H9 (cell line): ENCODE measurements at regions not wholly inside any gene's neighbourhood (a gene's known extent, or its start where the extent isn't known, plus 50 kb on each side); places are given as distances from the start of the nearest gene placed in this dataset.

Source experiments
- DNase-seq: peaks from one replicate; pipeline ENCODE4 v3.0.0-alpha.2; 2017
- H2AFZ ChIP-seq: one replicate; pipeline ENCODE4 v1.6.1; 2013; ENCODE audit warnings: mild to moderate bottlenecking, low read length, control low read depth, moderate library complexity
- H2AK5ac ChIP-seq: 2 replicates; pipeline ENCODE4 v1.6.1; 2013; ENCODE audit warnings: low read length, control low read depth, mixed read lengths; ENCODE audit not compliant: insufficient read length
- H2BK120ac ChIP-seq: one replicate; pipeline ENCODE4 v1.6.1; 2013; ENCODE audit warnings: low read depth, mild to moderate bottlenecking, low read length, control low read depth, inconsistent platforms; ENCODE audit not compliant: poor library complexity, severe bottlenecking
- H2BK12ac ChIP-seq: 2 replicates; pipeline ENCODE4 v1.6.1; 2013; ENCODE audit warnings: low read length, control low read depth, mixed read lengths, low read depth; ENCODE audit not compliant: insufficient read length
- H2BK15ac ChIP-seq: 2 replicates; pipeline ENCODE4 v1.6.1; 2013; ENCODE audit warnings: low read depth, low read length, control low read depth
- H2BK20ac ChIP-seq: one replicate; pipeline ENCODE4 v1.6.1; 2013; ENCODE audit warnings: low read depth, mild to moderate bottlenecking, low read length, control low read depth, inconsistent platforms; ENCODE audit not compliant: poor library complexity, severe bottlenecking
- H2BK5ac ChIP-seq: 2 replicates; pipeline ENCODE4 v1.6.1; 2013; ENCODE audit warnings: low read length, control low read depth, mixed read lengths; ENCODE audit not compliant: insufficient read length
- H3K14ac ChIP-seq: 2 replicates; pipeline ENCODE4 v1.6.1; 2013; ENCODE audit warnings: low read length, control low read depth; ENCODE audit not compliant: insufficient read depth
- H3K18ac ChIP-seq: 2 replicates; pipeline ENCODE4 v1.6.1; 2013; ENCODE audit warnings: low read depth, mild to moderate bottlenecking, mixed read lengths, low read length, control low read depth; ENCODE audit not compliant: insufficient read length
- H3K23ac ChIP-seq: 2 replicates; pipeline ENCODE4 v1.6.1; 2013; ENCODE audit warnings: low read length, control low read depth, mixed read lengths, low read depth; ENCODE audit not compliant: insufficient read length
- H3K23me2 ChIP-seq: 2 replicates; pipeline ENCODE4 v1.6.1; 2013; ENCODE audit warnings: low read depth, mild to moderate bottlenecking, mixed read lengths, low read length, control low read depth; ENCODE audit not compliant: insufficient read length, poor library complexity, severe bottlenecking
- H3K27ac ChIP-seq: 2 replicates; pipeline ENCODE4 v1.5.1; 2013; ENCODE audit warnings: low read length, control low read depth, mixed read lengths, low read depth; ENCODE audit not compliant: insufficient read length
- H3K27me3 ChIP-seq: 2 replicates; pipeline ENCODE4 v1.6.1; 2013; ENCODE audit warnings: low read length, control low read depth, inconsistent platforms; ENCODE audit not compliant: insufficient read depth
- H3K4ac ChIP-seq: 2 replicates; pipeline ENCODE4 v1.6.1; 2013; ENCODE audit warnings: low read depth, mild to moderate bottlenecking, control low read depth, inconsistent platforms, low read length, moderate library complexity
- H3K4me1 ChIP-seq: 2 replicates; pipeline ENCODE4 v1.6.1; 2013; ENCODE audit warnings: low read length, control low read depth, inconsistent platforms; ENCODE audit not compliant: insufficient read depth
- H3K4me2 ChIP-seq: 2 replicates; pipeline ENCODE4 v1.6.1; 2013; ENCODE audit warnings: low read length, control low read depth, mixed read lengths; ENCODE audit not compliant: insufficient read length, insufficient read depth
- H3K56ac ChIP-seq: 2 replicates; pipeline ENCODE4 v1.6.1; 2013; ENCODE audit warnings: low read depth, mild to moderate bottlenecking, mixed read lengths, low read length, control low read depth; ENCODE audit not compliant: insufficient read length
- H3K79me1 ChIP-seq: 2 replicates; pipeline ENCODE4 v1.6.1; 2013; ENCODE audit warnings: low read depth, mild to moderate bottlenecking, moderate library complexity, low read length, control low read depth, inconsistent platforms; ENCODE audit not compliant: insufficient read depth, poor library complexity, severe bottlenecking
- H3K79me2 ChIP-seq: 2 replicates; pipeline ENCODE4 v1.6.1; 2013; ENCODE audit warnings: low read length, control low read depth, inconsistent platforms; ENCODE audit not compliant: insufficient read depth
- H3K9ac ChIP-seq: 2 replicates; pipeline ENCODE4 v1.6.1; 2013; ENCODE audit warnings: low read length, control low read depth, mixed read lengths; ENCODE audit not compliant: insufficient read length; ENCODE audit errors: extremely low read depth
- H3K9me3 ChIP-seq: one replicate; pipeline ENCODE4 v1.6.1; 2013; ENCODE audit warnings: low read depth, low read length, inconsistent platforms; ENCODE audit not compliant: control insufficient read depth
- H3T11ph ChIP-seq: one replicate; pipeline ENCODE4 v1.6.1; 2013; ENCODE audit warnings: mild to moderate bottlenecking, low read length, control low read depth, inconsistent platforms
- H4K20me1 ChIP-seq: one replicate; pipeline ENCODE4 v1.6.1; 2013; ENCODE audit not compliant: control insufficient read depth, insufficient read length, insufficient read depth
- H4K5ac ChIP-seq: 2 replicates; pipeline ENCODE4 v1.6.1; 2013; ENCODE audit warnings: low read depth, mild to moderate bottlenecking, mixed read lengths, low read length, control low read depth; ENCODE audit not compliant: insufficient read length
- H4K8ac ChIP-seq: replicated peaks from 2 replicates; pipeline ENCODE4 v1.6.1; 2013; ENCODE audit warnings: low read length, control low read depth, mixed read lengths, low read depth; ENCODE audit not compliant: insufficient read length
- H4K91ac ChIP-seq: 2 replicates; pipeline ENCODE4 v1.6.1; 2013; ENCODE audit warnings: low read depth, mild to moderate bottlenecking, moderate library complexity, mixed read lengths, low read length, control low read depth; ENCODE audit not compliant: insufficient read length
- H3K27ac Mint-ChIP-seq, 3 experiments: 2 replicates in 2 of 3; 3 replicates in 1 of 3; pipeline ENCODE4 v1.8.0; 2020 to 2021; ENCODE audit warnings: mixed read lengths in 3 of 3, mild to moderate bottlenecking in 1 of 3, moderate library complexity in 1 of 3
- H3K27me3 Mint-ChIP-seq: 2 replicates; pipeline ENCODE4 v1.8.0; 2021; ENCODE audit warnings: low read depth, mild to moderate bottlenecking, moderate library complexity, mixed read lengths
- H3K36me3 Mint-ChIP-seq, 3 experiments: 2 replicates in 2 of 3; 3 replicates in 1 of 3; pipeline ENCODE4 v1.8.0; 2020 to 2021; ENCODE audit warnings: low read depth in 3 of 3, mixed read lengths in 3 of 3; ENCODE audit not compliant: insufficient read depth in 1 of 3
- H3K4me1 Mint-ChIP-seq, 2 experiments: 2 replicates each; pipeline ENCODE4 v1.8.0; 2020; ENCODE audit warnings: mixed read lengths in 2 of 2
- H3K4me3 Mint-ChIP-seq, 2 experiments: 2 replicates in 1 of 2; 3 replicates in 1 of 2; pipeline ENCODE4 v1.8.0; 2020 to 2021; ENCODE audit warnings: mild to moderate bottlenecking in 2 of 2, mixed read lengths in 2 of 2, moderate library complexity in 1 of 2
- H3K9me3 Mint-ChIP-seq, 2 experiments: 2 replicates in 1 of 2; 3 replicates in 1 of 2; pipeline ENCODE4 v1.8.0; 2020; ENCODE audit warnings: mild to moderate bottlenecking in 2 of 2, mixed read lengths in 2 of 2, moderate library complexity in 1 of 2
- WGBS: extraction: QIAGEN DNeasy Blood & Tissue Kit; methylation state at CpG from one replicate; pipeline ENCODE4 v1.1.7; 2013; ENCODE audit warnings: missing lambda C conversion rate, low lambda C conversion rate, mixed read lengths; ENCODE audit not compliant: insufficient read length; ENCODE audit errors: extremely low coverage; 5-methylcytosine and 5-hydroxymethylcytosine counted together
- TF ChIP-seq, protein P1 (sequence below): fragments of 200-600 bp; sonication (generic); conservative IDR thresholded peaks from 3 replicates; pipeline ENCODE4 v1.8.0; 2021; ENCODE audit warnings: antibody characterized with exemption, mild to moderate bottlenecking

DNA sequence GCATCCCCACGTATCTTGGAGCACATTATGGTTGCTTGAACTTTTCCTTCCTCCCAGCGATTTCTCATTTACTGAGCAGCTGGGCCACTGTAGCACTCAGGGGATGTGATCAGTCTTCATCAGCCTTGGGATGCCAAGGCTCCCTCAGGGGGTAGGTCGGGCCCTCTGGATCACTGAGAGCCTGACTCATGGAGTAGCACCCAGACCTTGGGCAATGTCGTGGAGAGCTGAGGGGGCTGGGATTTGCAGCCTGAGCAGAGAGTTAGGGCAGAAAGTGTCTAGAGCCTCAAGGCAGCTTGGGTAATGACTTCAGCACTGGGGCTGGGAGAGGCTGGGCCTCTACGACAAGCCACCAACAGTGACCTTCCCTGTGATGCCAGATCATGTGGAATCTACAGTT, 86.5 kb upstream of the CXCL12 start:
- Mint-ChIP-seq H3K4me3 (no peak overlapping the region), H3K27ac (no peak overlapping the region; a peak in 1 of 7 replicates), H3K36me3 (no peaks in the 10 kb centered on the region; a peak in 1 of 7 replicates), H3K4me1 (no peaks in the 10 kb centered on the region), H3K9me3 (peaks cover 0 to 2% of the 10 kb centered on the region in 2 experiments; a peak in 2 of 5 replicates), H3K27me3 (no peaks in the 10 kb centered on the region; the same call in none of the 2 replicates)
- Histone ChIP-seq H3K9me3 (no peaks in the 10 kb centered on the region), H2AFZ (no peak overlapping the region), H4K91ac (no peak overlapping the region), H3K27me3 (no peaks in the 10 kb centered on the region), H3K23ac (no peak overlapping the region), H4K8ac (no peak overlapping the region), H2BK120ac (no peak overlapping the region), H2AK5ac (no peak overlapping the region), H3K18ac (no peak overlapping the region), H2BK15ac (no peak overlapping the region), H3K79me2 (no peaks in the 10 kb centered on the region), H3K14ac (no peak overlapping the region), H2BK5ac (no peak overlapping the region), H4K5ac (no peak overlapping the region), H3K27ac (no peak overlapping the region), H3T11ph (no peak overlapping the region), H2BK20ac (no peak overlapping the region), H3K56ac (no peak overlapping the region), H3K4me1 (no peaks in the 10 kb centered on the region), H3K4ac (no peak overlapping the region), H2BK12ac (no peak overlapping the region), H4K20me1 (no peaks in the 10 kb centered on the region), H3K79me1 (no peaks in the 10 kb centered on the region), H3K9ac (no peak overlapping the region), H3K4me2 (no peak overlapping the region), H3K23me2 (no peaks in the 10 kb centered on the region)
- WGBS = no CpG with 5 or more reads among the region's 5 CpGs
- DNase-seq = no peak
- TF ChIP-seq, protein P1, sequence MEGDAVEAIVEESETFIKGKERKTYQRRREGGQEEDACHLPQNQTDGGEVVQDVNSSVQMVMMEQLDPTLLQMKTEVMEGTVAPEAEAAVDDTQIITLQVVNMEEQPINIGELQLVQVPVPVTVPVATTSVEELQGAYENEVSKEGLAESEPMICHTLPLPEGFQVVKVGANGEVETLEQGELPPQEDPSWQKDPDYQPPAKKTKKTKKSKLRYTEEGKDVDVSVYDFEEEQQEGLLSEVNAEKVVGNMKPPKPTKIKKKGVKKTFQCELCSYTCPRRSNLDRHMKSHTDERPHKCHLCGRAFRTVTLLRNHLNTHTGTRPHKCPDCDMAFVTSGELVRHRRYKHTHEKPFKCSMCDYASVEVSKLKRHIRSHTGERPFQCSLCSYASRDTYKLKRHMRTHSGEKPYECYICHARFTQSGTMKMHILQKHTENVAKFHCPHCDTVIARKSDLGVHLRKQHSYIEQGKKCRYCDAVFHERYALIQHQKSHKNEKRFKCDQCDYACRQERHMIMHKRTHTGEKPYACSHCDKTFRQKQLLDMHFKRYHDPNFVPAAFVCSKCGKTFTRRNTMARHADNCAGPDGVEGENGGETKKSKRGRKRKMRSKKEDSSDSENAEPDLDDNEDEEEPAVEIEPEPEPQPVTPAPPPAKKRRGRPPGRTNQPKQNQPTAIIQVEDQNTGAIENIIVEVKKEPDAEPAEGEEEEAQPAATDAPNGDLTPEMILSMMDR = no peak
